H1 (cell line): ENCODE measurements at regions not wholly inside any gene's neighbourhood (a gene's known extent, or its start where the extent isn't known, plus 50 kb on each side); places are given as distances from the start of the nearest gene placed in this dataset.

Source experiments
- CTCF ChIA-PET: fragments of 300-600 bp; sonication (Branson Sonifier 250); formaldehyde crosslinking; loops from one replicate; lab custom pipeline; 2021; ENCODE audit not compliant: partially characterized antibody; lab: Charles Lee
- POLR2A ChIA-PET: fragments of 300-600 bp; sonication (Branson Sonifier 250); formaldehyde crosslinking; loops from one replicate; lab custom pipeline; 2021; ENCODE audit warnings: inconsistent platforms; ENCODE audit not compliant: partially characterized antibody; lab: Charles Lee
- DNase-seq, 2 experiments: peaks; one replicate each; pipeline versions ENCODE4 v3.0.0 to v3.0.0-alpha.2; 2010 to 2022; ENCODE audit warnings: low spot score in 2 of 2, low read depth in 1 of 2, mixed read lengths in 1 of 2
- FAIRE-seq: peaks from 2 replicates; lab custom pipeline; 2011; peaks lifted over from hg19 to GRCh38; lab: Jason Lieb, UNC
- H2AFZ ChIP-seq: 2 replicates; pipeline ENCODE4 v1.8.1; 2012; ENCODE audit warnings: low read length, inconsistent platforms
- H2AK5ac ChIP-seq: 2 replicates; pipeline ENCODE4 v1.6.1; 2013; ENCODE audit warnings: low read depth, low read length
- H2BK120ac ChIP-seq: replicated peaks from 2 replicates; pipeline ENCODE3; 2013; ENCODE audit warnings: low read depth, low read length, inconsistent platforms
- H2BK12ac ChIP-seq: 2 replicates; pipeline ENCODE4 v1.6.1; 2013; ENCODE audit warnings: low read depth, low read length
- H2BK15ac ChIP-seq: 2 replicates; pipeline ENCODE4 v1.6.1; 2013; ENCODE audit warnings: low read length
- H2BK20ac ChIP-seq: 2 replicates; pipeline ENCODE4 v1.6.1; 2013; ENCODE audit warnings: low read length
- H2BK5ac ChIP-seq: 2 replicates; pipeline ENCODE4 v1.6.1; 2013; ENCODE audit warnings: low read depth, low read length
- H3K14ac ChIP-seq: 2 replicates; pipeline ENCODE4 v1.6.1; 2013; ENCODE audit warnings: inconsistent platforms; ENCODE audit not compliant: insufficient read length
- H3K18ac ChIP-seq: 2 replicates; pipeline ENCODE4 v1.6.1; 2013; ENCODE audit warnings: low read length; ENCODE audit errors: extremely low read depth
- H3K23ac ChIP-seq: 2 replicates; pipeline ENCODE4 v1.6.1; 2013; ENCODE audit warnings: inconsistent platforms; ENCODE audit not compliant: insufficient read length
- H3K23me2 ChIP-seq: 2 replicates; pipeline ENCODE4 v1.6.1; 2013; ENCODE audit warnings: low read depth, low read length
- H3K27ac ChIP-seq: 2 replicates; pipeline ENCODE4 v1.6.1; 2011; ENCODE audit warnings: low read depth, low read length, inconsistent platforms
- H3K27me3 ChIP-seq, 4 experiments: replicated peaks in 1 of 4; 1 replicate in 1 of 4; 2 replicates in 3 of 4; pipeline versions ENCODE4 v1.6.1 to v1.8.1; 2011 to 2013; ENCODE audit warnings: low read length in 3 of 4, mild to moderate bottlenecking in 3 of 4, inconsistent platforms in 2 of 4, mixed read lengths in 2 of 4, moderate library complexity in 1 of 4; ENCODE audit not compliant: control insufficient read depth in 3 of 4, insufficient read depth in 3 of 4; ENCODE audit errors: extremely low read depth in 1 of 4
- H3K36me3 ChIP-seq, 4 experiments: 2 replicates each; pipeline versions ENCODE4 v1.6.1 to v1.8.1; 2011 to 2013; ENCODE audit warnings: mild to moderate bottlenecking in 4 of 4, low read length in 3 of 4, moderate library complexity in 2 of 4, control low read depth in 1 of 4, inconsistent platforms in 1 of 4; ENCODE audit not compliant: insufficient read depth in 4 of 4, control insufficient read depth in 2 of 4
- H3K4ac ChIP-seq: replicated peaks from 2 replicates; pipeline ENCODE3; 2013; ENCODE audit warnings: low read length, low read depth, mixed read lengths, inconsistent platforms; ENCODE audit not compliant: insufficient read length
- H3K4me1 ChIP-seq, 4 experiments: replicated peaks in 1 of 4; 1 replicate in 1 of 4; 2 replicates in 3 of 4; pipeline versions ENCODE4 v1.6.1 to v1.8.1; 2011 to 2013; ENCODE audit warnings: low read length in 3 of 4, inconsistent platforms in 2 of 4, mixed read lengths in 1 of 4; ENCODE audit not compliant: insufficient read depth in 4 of 4, control insufficient read depth in 3 of 4
- H3K4me2 ChIP-seq, 2 experiments: 2 replicates each; pipeline versions ENCODE4 v1.6.1 to v1.8.1; 2011 to 2013; ENCODE audit warnings: low read depth in 2 of 2, low read length in 2 of 2, control low read depth in 1 of 2, inconsistent platforms in 1 of 2, mild to moderate bottlenecking in 1 of 2; ENCODE audit not compliant: insufficient read depth in 1 of 2
- H3K4me3 ChIP-seq, 4 experiments: fragments of 200-600, 300-600 bp in 1 of 4; sonication (generic), shearing (Covaris generic), sonication (Bioruptor Twin) in 1 of 4; 2 replicates each; pipeline versions ENCODE4 v1.5.1 to v1.8.1; 2011 to 2016; ENCODE audit warnings: low read length in 4 of 4, low read depth in 3 of 4, control low read depth in 2 of 4, inconsistent platforms in 2 of 4, mild to moderate bottlenecking in 2 of 4, mixed read lengths in 1 of 4, moderate library complexity in 1 of 4; ENCODE audit not compliant: insufficient read depth in 2 of 4; ENCODE audit errors: extremely low read depth in 1 of 4
- H3K56ac ChIP-seq: replicated peaks from 2 replicates; pipeline ENCODE3; 2013; ENCODE audit warnings: low read depth, mild to moderate bottlenecking, mixed read lengths, low read length, inconsistent platforms; ENCODE audit not compliant: insufficient read length
- H3K79me1 ChIP-seq: 2 replicates; pipeline ENCODE4 v1.6.1; 2013; ENCODE audit warnings: low read depth, low read length, control low read depth
- H3K79me2 ChIP-seq, 2 experiments: 2 replicates each; pipeline versions ENCODE4 v1.6.1 to v1.8.1; 2012 to 2013; ENCODE audit warnings: low read length in 2 of 2, mild to moderate bottlenecking in 2 of 2, inconsistent platforms in 1 of 2; ENCODE audit not compliant: insufficient read depth in 2 of 2, control insufficient read depth in 1 of 2
- H3K9ac ChIP-seq, 4 experiments: replicated peaks in 1 of 4; 1 replicate in 1 of 4; 2 replicates in 3 of 4; pipeline versions ENCODE4 v1.6.1 to v1.8.1; 2011 to 2013; ENCODE audit warnings: low read depth in 3 of 4, low read length in 3 of 4, control low read depth in 2 of 4, mild to moderate bottlenecking in 2 of 4, moderate library complexity in 2 of 4, inconsistent platforms in 1 of 4; ENCODE audit errors: extremely low read depth in 1 of 4
- H3K9me3 ChIP-seq, 2 experiments: 2 replicates each; pipeline versions ENCODE4 v1.6.1 to v1.8.1; 2012 to 2013; ENCODE audit warnings: mild to moderate bottlenecking in 2 of 2, moderate library complexity in 2 of 2, control low read depth in 1 of 2, inconsistent platforms in 1 of 2, low read depth in 1 of 2, low read length in 1 of 2, mixed read lengths in 1 of 2; ENCODE audit not compliant: insufficient read depth in 2 of 2
- H4K20me1 ChIP-seq, 2 experiments: replicated peaks in 1 of 2; 2 replicates each; pipeline versions ENCODE3 to v1.8.1; 2011 to 2013; ENCODE audit warnings: inconsistent platforms in 2 of 2, low read length in 2 of 2, mild to moderate bottlenecking in 1 of 2; ENCODE audit not compliant: insufficient read depth in 2 of 2, control insufficient read depth in 1 of 2
- H4K5ac ChIP-seq: 2 replicates; pipeline ENCODE4 v1.6.1; 2013; ENCODE audit warnings: low read length, low read depth, mixed read lengths, inconsistent platforms; ENCODE audit not compliant: insufficient read length
- H4K8ac ChIP-seq: 2 replicates; pipeline ENCODE4 v1.8.0; 2013; ENCODE audit warnings: mild to moderate bottlenecking, moderate library complexity, low read length, inconsistent platforms; ENCODE audit not compliant: insufficient read depth; ENCODE audit errors: extremely low read depth
- H4K91ac ChIP-seq: replicated peaks from 2 replicates; pipeline ENCODE3; 2013; ENCODE audit warnings: low read length, mixed read lengths, inconsistent platforms; ENCODE audit not compliant: insufficient read length
- CHD1 ChIP-seq: IDR thresholded peaks from 2 replicates; pipeline ENCODE4 v1.6.1; 2012; ENCODE audit warnings: low read depth, low read length, improper control_type of control experiment
- CTBP2 ChIP-seq: IDR thresholded peaks from 2 replicates; pipeline ENCODE4 v1.7.0; 2011; ENCODE audit warnings: borderline replicate concordance, mild to moderate bottlenecking, moderate library complexity, mixed read lengths, low read length; ENCODE audit not compliant: insufficient read depth, insufficient read length
- GTF2F1 ChIP-seq: IDR thresholded peaks from 2 replicates; pipeline ENCODE4 v1.6.1; 2012; ENCODE audit warnings: low read depth, low read length, improper control_type of control experiment, borderline replicate concordance
- RBBP5 ChIP-seq: IDR thresholded peaks from 2 replicates; pipeline ENCODE4 v1.7.1; 2012; ENCODE audit warnings: low read depth, mild to moderate bottlenecking, inconsistent platforms, low read length, moderate library complexity, borderline replicate concordance
- RXRA ChIP-seq: IDR thresholded peaks from 2 replicates; pipeline ENCODE4 v1.6.1; 2011; ENCODE audit warnings: low read depth, mild to moderate bottlenecking, low read length, moderate library complexity; ENCODE audit not compliant: insufficient read depth
- SAP30 ChIP-seq: fragments of 300-600 bp; sonication (generic); IDR thresholded peaks from 2 replicates; pipeline ENCODE4 v1.7.1; 2012; ENCODE audit warnings: low read length, moderate library complexity, mild to moderate bottlenecking, inconsistent platforms; ENCODE audit not compliant: insufficient read depth, insufficient replicate concordance
- SIN3A ChIP-seq, 2 experiments: IDR thresholded peaks in 1 of 2; conservative IDR thresholded peaks in 1 of 2; 2 replicates each; pipeline ENCODE4 v1.6.1; 2011 to 2012; ENCODE audit warnings: low read length in 2 of 2, improper control_type of control experiment in 1 of 2, low read depth in 1 of 2, mild to moderate bottlenecking in 1 of 2
- ZNF274 ChIP-seq: IDR thresholded peaks from 2 replicates; pipeline ENCODE4 v1.7.0; 2012; ENCODE audit warnings: low read length, borderline replicate concordance; ENCODE audit errors: extremely low read depth
- WGBS, 2 experiments: shearing (Covaris generic) in 1 of 2; methylation state at CpG; one replicate each; pipeline versions ENCODE4 v1.1.6 to v1.1.7; 2013 to 2015; ENCODE audit warnings: low lambda C conversion rate in 2 of 2, mixed read lengths in 2 of 2, inconsistent platforms in 1 of 2, low coverage in 1 of 2, missing lambda C conversion rate in 1 of 2; ENCODE audit not compliant: insufficient replicate concordance in 2 of 2, insufficient coverage in 1 of 2, insufficient read length in 1 of 2; ENCODE audit errors: extremely low coverage in 1 of 2, missing lambda C conversion rate in 1 of 2; 5-methylcytosine and 5-hydroxymethylcytosine counted together
- TF ChIP-seq, protein P1 (sequence below), 3 experiments: IDR thresholded peaks; 1 replicate in 2 of 3; 2 replicates in 1 of 3; pipeline versions ENCODE4 v1.5.1 to v1.6.1; 2011; ENCODE audit warnings: low read length in 3 of 3, mild to moderate bottlenecking in 3 of 3, inconsistent platforms in 2 of 3, low read depth in 1 of 3, moderate library complexity in 1 of 3; ENCODE audit not compliant: insufficient read depth in 1 of 3; ENCODE audit errors: control extremely low read depth in 1 of 3

DNA sequence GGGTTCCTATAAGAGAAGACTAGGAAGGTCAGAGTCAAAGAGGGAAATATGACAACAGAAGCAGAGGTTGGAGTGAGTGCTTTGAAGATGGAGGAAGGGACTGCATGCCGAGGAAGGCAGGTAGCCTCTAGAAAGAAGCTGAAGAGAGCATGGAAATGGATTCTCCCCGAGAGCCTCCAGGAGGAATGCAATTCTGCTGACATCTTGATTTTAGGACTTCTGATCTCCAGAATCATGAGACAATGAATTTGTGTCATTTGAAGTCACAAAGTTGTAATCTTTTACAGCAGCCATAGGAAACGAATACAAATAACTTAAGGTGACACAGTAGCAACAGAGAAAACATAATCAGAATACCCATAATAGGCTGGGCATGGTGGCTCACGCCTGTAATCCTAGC lies 69.2 kb upstream of the UBAC2 start:
- 84% methylated on average over 4 of the region's 4 CpGs; no CpG with 5 or more reads in 1 of the 2 experiments for WGBS, 2 experiments
- FAIRE-seq: no peak
- CTCF ChIA-PET: no interaction called here

More for the DNA sequence above, 69.2 kb upstream of the UBAC2 start:
- POLR2A ChIA-PET: no interaction called here
- Histone ChIP-seq H4K91ac (no peak overlapping the region), H3K4me3 (no peak overlapping the region), H3K18ac (no peak overlapping the region), H4K8ac (no peak overlapping the region), H3K14ac (no peak overlapping the region), H2BK20ac (no peak overlapping the region), H2BK5ac (no peak overlapping the region), H3K9ac (no peak overlapping the region), H3K9me3 (no peaks in the 10 kb centered on the region)
- TF ChIP-seq SAP30 (no peak), CTBP2 (no peak), SIN3A (conservative IDR thresholded peaks at IDR 0.05 in 1 of 2, IDR thresholded peaks at IDR 0.05 in 1 of 2; ENCODE audit: low read depth in 1 of 2, low read length in 2 of 2) (no peak), CHD1 (no peak), RXRA (no peak), ZNF274 (no peak), RBBP5 (no peak), GTF2F1 (no peak)
- TF ChIP-seq, protein P1, sequence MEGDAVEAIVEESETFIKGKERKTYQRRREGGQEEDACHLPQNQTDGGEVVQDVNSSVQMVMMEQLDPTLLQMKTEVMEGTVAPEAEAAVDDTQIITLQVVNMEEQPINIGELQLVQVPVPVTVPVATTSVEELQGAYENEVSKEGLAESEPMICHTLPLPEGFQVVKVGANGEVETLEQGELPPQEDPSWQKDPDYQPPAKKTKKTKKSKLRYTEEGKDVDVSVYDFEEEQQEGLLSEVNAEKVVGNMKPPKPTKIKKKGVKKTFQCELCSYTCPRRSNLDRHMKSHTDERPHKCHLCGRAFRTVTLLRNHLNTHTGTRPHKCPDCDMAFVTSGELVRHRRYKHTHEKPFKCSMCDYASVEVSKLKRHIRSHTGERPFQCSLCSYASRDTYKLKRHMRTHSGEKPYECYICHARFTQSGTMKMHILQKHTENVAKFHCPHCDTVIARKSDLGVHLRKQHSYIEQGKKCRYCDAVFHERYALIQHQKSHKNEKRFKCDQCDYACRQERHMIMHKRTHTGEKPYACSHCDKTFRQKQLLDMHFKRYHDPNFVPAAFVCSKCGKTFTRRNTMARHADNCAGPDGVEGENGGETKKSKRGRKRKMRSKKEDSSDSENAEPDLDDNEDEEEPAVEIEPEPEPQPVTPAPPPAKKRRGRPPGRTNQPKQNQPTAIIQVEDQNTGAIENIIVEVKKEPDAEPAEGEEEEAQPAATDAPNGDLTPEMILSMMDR (IDR thresholded peaks at IDR 0.05; ENCODE audit: control extremely low read depth in 1 of 3, insufficient read depth in 1 of 3, low read depth in 1 of 3, low read length in 3 of 3): no peak
- TF ChIP-seq, all 59 proteins: peak for 0
- peaks cover 0 to 3% (median 0%) of the 10 kb centered on the region in 4 experiments; a peak in 1 of 8 replicates for H3K36me3 ChIP-seq
- no peaks in the 10 kb centered on the region for H3K79me1 ChIP-seq
- no peak overlapping the region for H3K27ac ChIP-seq
- DNase-seq: no peak
- no peak overlapping the region for H3K23ac ChIP-seq
- H3K27me3 ChIP-seq: no peaks in the 10 kb centered on the region
- H3K79me2 ChIP-seq: no peaks in the 10 kb centered on the region
- H2AFZ ChIP-seq: no peak overlapping the region
- H2AK5ac ChIP-seq: no peak overlapping the region
- peaks cover 0 to 2% (median 0%) of the 10 kb centered on the region in 4 experiments; a peak in 1 of 7 replicates for H3K4me1 ChIP-seq
- no peaks in the 10 kb centered on the region for H3K23me2 ChIP-seq
- H2BK12ac ChIP-seq: no peak overlapping the region
- H3K4ac ChIP-seq: no peak overlapping the region
- H3K56ac ChIP-seq: no peak overlapping the region
- no peaks in the 10 kb centered on the region for H4K20me1 ChIP-seq
- no peak overlapping the region for H2BK120ac ChIP-seq
- H2BK15ac ChIP-seq: no peak overlapping the region
- no peak overlapping the region for H3K4me2 ChIP-seq
- H4K5ac ChIP-seq: no peak overlapping the region
